Transverse colon (tissue), 4 donors: ENCODE measurements at regions not wholly inside any gene's neighbourhood (a gene's known extent, or its start where the extent isn't known, plus 50 kb on each side); places are given as distances from the start of the nearest gene placed in this dataset.

ENCODE experiments used
- EP300 ChIP-seq: sonication (generic); formaldehyde crosslinking; IDR thresholded peaks from one replicate; pipeline ENCODE4 v1.6.1; 2017; ENCODE audit warnings: antibody characterized with exemption, low read depth
- POLR2A ChIP-seq: fragments of 450-650 bp; IDR thresholded peaks from one replicate; pipeline ENCODE4 v1.6.1; 2016; ENCODE audit warnings: antibody characterized with exemption, mild to moderate bottlenecking, moderate library complexity
- POLR2AphosphoS5 ChIP-seq, 3 donors: sonication (generic); formaldehyde crosslinking; IDR thresholded peaks; one replicate each; pipeline ENCODE4 v1.6.1; 2016; ENCODE audit warnings: antibody characterized with exemption in 3 of 3
- TF ChIP-seq, protein P1 (sequence below), 5 experiments: fragments of 200-600 bp in 3 of 5; fragments of 450-650 bp in 2 of 5; sonication (generic) in 3 of 5; IDR thresholded peaks; 1 replicate in 2 of 5; 2 replicates in 3 of 5; pipeline ENCODE4 v1.5.1; 2016 to 2017; ENCODE audit warnings: antibody characterized with exemption in 5 of 5, inconsistent platforms in 3 of 5, mild to moderate bottlenecking in 2 of 5, moderate library complexity in 1 of 5

DNA sequence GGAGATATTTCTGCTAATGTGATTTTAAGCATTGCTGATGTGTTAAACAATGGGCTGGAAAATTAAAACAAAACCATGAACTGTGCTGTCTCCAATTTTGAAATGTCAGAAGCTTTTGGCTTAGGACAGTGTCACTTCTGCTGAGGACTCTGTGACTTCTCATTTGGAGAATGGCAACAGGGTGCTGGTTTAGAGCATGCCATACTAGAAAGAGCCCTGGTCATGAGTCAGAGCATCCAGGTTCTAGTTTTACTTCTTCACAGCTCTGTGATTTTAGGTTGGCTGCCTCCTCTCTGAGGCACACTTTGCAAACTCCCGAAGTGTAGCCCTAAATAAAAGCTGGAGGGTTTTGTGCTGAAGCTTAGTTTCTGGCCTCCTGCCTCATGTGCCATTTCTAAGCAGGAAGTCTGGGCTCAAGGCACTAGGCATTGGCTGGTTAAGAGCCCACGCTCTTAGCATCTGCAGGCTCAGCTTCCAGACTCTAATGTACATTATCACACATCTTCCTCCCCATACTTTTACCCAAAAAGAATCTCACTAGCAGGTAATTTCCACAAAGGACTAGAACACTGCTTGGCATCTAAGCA lies 193.8 kb downstream of the CNTN3 start:
- TF ChIP-seq, protein P1, sequence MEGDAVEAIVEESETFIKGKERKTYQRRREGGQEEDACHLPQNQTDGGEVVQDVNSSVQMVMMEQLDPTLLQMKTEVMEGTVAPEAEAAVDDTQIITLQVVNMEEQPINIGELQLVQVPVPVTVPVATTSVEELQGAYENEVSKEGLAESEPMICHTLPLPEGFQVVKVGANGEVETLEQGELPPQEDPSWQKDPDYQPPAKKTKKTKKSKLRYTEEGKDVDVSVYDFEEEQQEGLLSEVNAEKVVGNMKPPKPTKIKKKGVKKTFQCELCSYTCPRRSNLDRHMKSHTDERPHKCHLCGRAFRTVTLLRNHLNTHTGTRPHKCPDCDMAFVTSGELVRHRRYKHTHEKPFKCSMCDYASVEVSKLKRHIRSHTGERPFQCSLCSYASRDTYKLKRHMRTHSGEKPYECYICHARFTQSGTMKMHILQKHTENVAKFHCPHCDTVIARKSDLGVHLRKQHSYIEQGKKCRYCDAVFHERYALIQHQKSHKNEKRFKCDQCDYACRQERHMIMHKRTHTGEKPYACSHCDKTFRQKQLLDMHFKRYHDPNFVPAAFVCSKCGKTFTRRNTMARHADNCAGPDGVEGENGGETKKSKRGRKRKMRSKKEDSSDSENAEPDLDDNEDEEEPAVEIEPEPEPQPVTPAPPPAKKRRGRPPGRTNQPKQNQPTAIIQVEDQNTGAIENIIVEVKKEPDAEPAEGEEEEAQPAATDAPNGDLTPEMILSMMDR (IDR thresholded peaks at IDR 0.05): no peak
- no peak for TF ChIP-seq POLR2AphosphoS5 (IDR thresholded peaks at IDR 0.05)
- no peak for TF ChIP-seq POLR2A
- no peak for TF ChIP-seq EP300
